ENCODE measurements at regions not wholly inside any gene's neighbourhood (a gene's known extent, or its start where the extent isn't known, plus 50 kb on each side); places are given as distances from the start of the nearest gene placed in this dataset.

DNA sequence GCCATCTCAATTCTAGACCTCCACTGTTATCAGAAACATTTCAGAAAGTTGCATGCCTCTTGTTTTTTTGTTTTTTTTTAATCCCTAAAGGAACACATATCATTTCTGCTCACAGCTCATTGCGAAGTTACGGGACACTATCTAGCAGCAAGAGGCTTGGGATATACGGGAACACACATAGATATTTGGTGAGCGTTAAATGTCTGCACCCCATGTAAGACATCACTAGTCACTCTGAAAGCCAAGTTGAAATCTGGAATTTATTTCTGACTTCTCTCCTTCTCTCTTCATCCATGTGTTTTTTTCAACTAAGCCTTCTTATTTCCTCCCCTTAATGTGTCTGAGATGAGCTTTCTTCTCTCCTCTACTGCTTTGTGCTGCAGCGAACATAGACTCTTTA, 683.7 kb downstream of the PDHA2 start:
- TF ChIP-seq, protein P1, sequence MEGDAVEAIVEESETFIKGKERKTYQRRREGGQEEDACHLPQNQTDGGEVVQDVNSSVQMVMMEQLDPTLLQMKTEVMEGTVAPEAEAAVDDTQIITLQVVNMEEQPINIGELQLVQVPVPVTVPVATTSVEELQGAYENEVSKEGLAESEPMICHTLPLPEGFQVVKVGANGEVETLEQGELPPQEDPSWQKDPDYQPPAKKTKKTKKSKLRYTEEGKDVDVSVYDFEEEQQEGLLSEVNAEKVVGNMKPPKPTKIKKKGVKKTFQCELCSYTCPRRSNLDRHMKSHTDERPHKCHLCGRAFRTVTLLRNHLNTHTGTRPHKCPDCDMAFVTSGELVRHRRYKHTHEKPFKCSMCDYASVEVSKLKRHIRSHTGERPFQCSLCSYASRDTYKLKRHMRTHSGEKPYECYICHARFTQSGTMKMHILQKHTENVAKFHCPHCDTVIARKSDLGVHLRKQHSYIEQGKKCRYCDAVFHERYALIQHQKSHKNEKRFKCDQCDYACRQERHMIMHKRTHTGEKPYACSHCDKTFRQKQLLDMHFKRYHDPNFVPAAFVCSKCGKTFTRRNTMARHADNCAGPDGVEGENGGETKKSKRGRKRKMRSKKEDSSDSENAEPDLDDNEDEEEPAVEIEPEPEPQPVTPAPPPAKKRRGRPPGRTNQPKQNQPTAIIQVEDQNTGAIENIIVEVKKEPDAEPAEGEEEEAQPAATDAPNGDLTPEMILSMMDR (IDR thresholded peaks at IDR 0.05; ENCODE audit: insufficient read depth, low read length), result no peak
- TF ChIP-seq, protein P2, sequence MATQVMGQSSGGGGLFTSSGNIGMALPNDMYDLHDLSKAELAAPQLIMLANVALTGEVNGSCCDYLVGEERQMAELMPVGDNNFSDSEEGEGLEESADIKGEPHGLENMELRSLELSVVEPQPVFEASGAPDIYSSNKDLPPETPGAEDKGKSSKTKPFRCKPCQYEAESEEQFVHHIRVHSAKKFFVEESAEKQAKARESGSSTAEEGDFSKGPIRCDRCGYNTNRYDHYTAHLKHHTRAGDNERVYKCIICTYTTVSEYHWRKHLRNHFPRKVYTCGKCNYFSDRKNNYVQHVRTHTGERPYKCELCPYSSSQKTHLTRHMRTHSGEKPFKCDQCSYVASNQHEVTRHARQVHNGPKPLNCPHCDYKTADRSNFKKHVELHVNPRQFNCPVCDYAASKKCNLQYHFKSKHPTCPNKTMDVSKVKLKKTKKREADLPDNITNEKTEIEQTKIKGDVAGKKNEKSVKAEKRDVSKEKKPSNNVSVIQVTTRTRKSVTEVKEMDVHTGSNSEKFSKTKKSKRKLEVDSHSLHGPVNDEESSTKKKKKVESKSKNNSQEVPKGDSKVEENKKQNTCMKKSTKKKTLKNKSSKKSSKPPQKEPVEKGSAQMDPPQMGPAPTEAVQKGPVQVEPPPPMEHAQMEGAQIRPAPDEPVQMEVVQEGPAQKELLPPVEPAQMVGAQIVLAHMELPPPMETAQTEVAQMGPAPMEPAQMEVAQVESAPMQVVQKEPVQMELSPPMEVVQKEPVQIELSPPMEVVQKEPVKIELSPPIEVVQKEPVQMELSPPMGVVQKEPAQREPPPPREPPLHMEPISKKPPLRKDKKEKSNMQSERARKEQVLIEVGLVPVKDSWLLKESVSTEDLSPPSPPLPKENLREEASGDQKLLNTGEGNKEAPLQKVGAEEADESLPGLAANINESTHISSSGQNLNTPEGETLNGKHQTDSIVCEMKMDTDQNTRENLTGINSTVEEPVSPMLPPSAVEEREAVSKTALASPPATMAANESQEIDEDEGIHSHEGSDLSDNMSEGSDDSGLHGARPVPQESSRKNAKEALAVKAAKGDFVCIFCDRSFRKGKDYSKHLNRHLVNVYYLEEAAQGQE (IDR thresholded peaks at IDR 0.05; ENCODE audit: insufficient replicate concordance, low read depth), result no peak
- no peak for TF ChIP-seq POLR2AphosphoS5 (IDR thresholded peaks at IDR 0.05; ENCODE audit: low read depth)

All from HL-60 (cell line).